ENCODE measurements at regions not wholly inside any gene's neighbourhood (a gene's known extent, or its start where the extent isn't known, plus 50 kb on each side); places are given as distances from the start of the nearest gene placed in this dataset.

GRCh38 chr10:29186221-29186620 is 102.6 kb upstream of the LYZL1 start:
- no peaks in the 10 kb centered on the region for H3K4me1 ChIP-seq (ENCODE audit: low read length)
- TF ChIP-seq CTCF (IDR thresholded peaks at IDR 0.05; ENCODE audit: low read length) (no peak), EZH2phosphoT487 (IDR thresholded peaks at IDR 0.05; ENCODE audit: low read length) (no peak), EZH2 (optimal IDR thresholded peaks at IDR 0.05; ENCODE audit: low read depth, low read length) (no peak)
- H3K36me3 ChIP-seq (replicated peaks; ENCODE audit: insufficient read depth, low read length) = no peaks in the 10 kb centered on the region
- no peaks in the 10 kb centered on the region for H3F3A ChIP-seq (ENCODE audit: insufficient read depth, low read length)
- no peak overlapping the region for H3K27ac ChIP-seq (ENCODE audit: low read length)
- H3K4me3 ChIP-seq (ENCODE audit: low read length) = no peak overlapping the region
- no peaks in the 10 kb centered on the region for H3K27me3 ChIP-seq (replicated peaks; ENCODE audit: insufficient read depth, low read length)
- no peak overlapping the region for H3K9ac ChIP-seq (ENCODE audit: low read length)
- H3K79me2 ChIP-seq (ENCODE audit: low read length) = no peaks in the 10 kb centered on the region
- no peaks in the 10 kb centered on the region for H4K20me1 ChIP-seq (ENCODE audit: insufficient read depth, low read length)
- no peaks in the 10 kb centered on the region for H3K9me3 ChIP-seq (replicated peaks; ENCODE audit: insufficient read depth, low read length)
- H3K4me2 ChIP-seq (ENCODE audit: low read depth, low read length) = no peak overlapping the region
- H3K9me2 ChIP-seq (replicated peaks; ENCODE audit: insufficient read depth, low read length) = no peaks in the 10 kb centered on the region
- no peak overlapping the region for H2AFZ ChIP-seq (ENCODE audit: low read length)
- DNase-seq = no peak

DNA sequence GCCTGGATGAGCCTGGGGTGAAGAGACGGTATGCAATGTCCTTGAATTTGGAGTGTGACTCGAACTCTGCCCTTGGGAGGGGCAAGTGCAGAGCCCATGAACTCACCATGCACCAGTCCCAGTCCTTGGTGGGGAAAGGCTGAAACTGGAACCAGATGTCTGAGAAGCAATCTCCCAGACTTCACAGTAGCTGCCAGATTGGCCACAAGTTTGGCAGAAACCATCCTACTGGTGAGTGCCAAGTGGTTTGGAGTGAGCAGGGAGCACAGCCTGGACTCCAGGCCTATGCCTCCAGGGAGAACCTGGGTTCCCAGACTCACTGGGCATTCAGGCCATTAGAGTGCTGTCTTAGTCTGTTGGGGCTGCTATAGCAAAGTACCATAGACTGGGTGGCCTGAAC is 99.6 kb upstream of the LYZL1 start:
- Histone ChIP-seq H2AFZ (ENCODE audit: low read length) (no peak overlapping the region), H3K27me3 (replicated peaks; ENCODE audit: insufficient read depth, low read length) (no peaks in the 10 kb centered on the region), H3K9ac (ENCODE audit: low read length) (no peak overlapping the region), H3K27ac (ENCODE audit: low read length) (no peak overlapping the region), H4K20me1 (ENCODE audit: insufficient read depth, low read length) (no peaks in the 10 kb centered on the region), H3K4me1 (ENCODE audit: low read length) (no peaks in the 10 kb centered on the region), H3K9me2 (replicated peaks; ENCODE audit: insufficient read depth, low read length) (no peaks in the 10 kb centered on the region), H3K79me2 (ENCODE audit: low read length) (no peaks in the 10 kb centered on the region), H3K4me2 (ENCODE audit: low read depth, low read length) (no peak overlapping the region), H3K9me3 (replicated peaks; ENCODE audit: insufficient read depth, low read length) (no peaks in the 10 kb centered on the region), H3F3A (ENCODE audit: insufficient read depth, low read length) (no peaks in the 10 kb centered on the region), H3K4me3 (ENCODE audit: low read length) (no peak overlapping the region), H3K36me3 (replicated peaks; ENCODE audit: insufficient read depth, low read length) (no peaks in the 10 kb centered on the region)
- TF ChIP-seq EZH2 (optimal IDR thresholded peaks at IDR 0.05; ENCODE audit: low read depth, low read length) (no peak), CTCF (IDR thresholded peaks at IDR 0.05; ENCODE audit: low read length) (no peak), EZH2phosphoT487 (IDR thresholded peaks at IDR 0.05; ENCODE audit: low read length) (no peak)
- DNase-seq = no peak

DNA sequence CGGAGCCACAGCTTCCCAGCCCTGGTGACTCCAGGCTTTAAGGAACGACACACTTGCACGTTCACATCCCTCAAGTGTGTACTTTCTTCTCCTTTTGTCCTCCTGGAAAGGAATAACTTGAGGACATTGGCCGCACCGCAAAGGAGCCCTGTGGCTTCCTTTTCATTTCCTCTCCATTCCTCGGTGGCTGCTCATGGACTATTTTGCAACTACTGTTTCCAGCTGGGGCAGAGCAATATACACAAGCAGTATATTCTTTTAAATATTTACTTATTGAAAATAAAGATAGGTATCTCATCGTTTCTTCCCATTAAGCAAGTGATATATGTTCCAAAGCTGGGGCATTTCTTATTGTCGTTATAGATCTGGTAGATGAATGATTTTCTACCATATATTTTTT is 97.2 kb upstream of the LYZL1 start:
- TF ChIP-seq CTCF (IDR thresholded peaks at IDR 0.05; ENCODE audit: low read length) = no peak
- TF ChIP-seq EZH2 (optimal IDR thresholded peaks at IDR 0.05; ENCODE audit: low read depth, low read length) = no peak
- TF ChIP-seq EZH2phosphoT487 (IDR thresholded peaks at IDR 0.05; ENCODE audit: low read length) = no peak
- no peaks in the 10 kb centered on the region for H3K79me2 ChIP-seq (ENCODE audit: low read length)
- DNase-seq = no peak
- no peak overlapping the region for H3K27ac ChIP-seq (ENCODE audit: low read length)
- no peaks in the 10 kb centered on the region for H3K9me2 ChIP-seq (replicated peaks; ENCODE audit: insufficient read depth, low read length)
- no peak overlapping the region for H3K4me2 ChIP-seq (ENCODE audit: low read depth, low read length)
- H3K36me3 ChIP-seq (replicated peaks; ENCODE audit: insufficient read depth, low read length) = no peaks in the 10 kb centered on the region
- H3K9ac ChIP-seq (ENCODE audit: low read length) = no peak overlapping the region
- H3K27me3 ChIP-seq (replicated peaks; ENCODE audit: insufficient read depth, low read length) = no peaks in the 10 kb centered on the region
- no peaks in the 10 kb centered on the region for H3K4me1 ChIP-seq (ENCODE audit: low read length)
- H3K4me3 ChIP-seq (ENCODE audit: low read length) = no peak overlapping the region
- no peaks in the 10 kb centered on the region for H4K20me1 ChIP-seq (ENCODE audit: insufficient read depth, low read length)
- H3F3A ChIP-seq (ENCODE audit: insufficient read depth, low read length) = no peaks in the 10 kb centered on the region
- H3K9me3 ChIP-seq (replicated peaks; ENCODE audit: insufficient read depth, low read length) = no peaks in the 10 kb centered on the region
- H2AFZ ChIP-seq (ENCODE audit: low read length) = no peak overlapping the region
